ENCODE measurements at regions not wholly inside any gene's neighbourhood (a gene's known extent, or its start where the extent isn't known, plus 50 kb on each side); places are given as distances from the start of the nearest gene placed in this dataset.

GRCh38 chr1:78415165-78415564 is 75.6 kb upstream of the PTGFR start:
- DNase-seq (ENCODE audit: low read depth in 4 of 4, low spot score in 3 of 4) = no peak

- DNase-seq (ENCODE audit: low read depth in 4 of 4, low spot score in 3 of 4) = no peak
These were observed 71.5 kb upstream of the PTGFR start for GRCh38 chr1:78419309-78419708.

GRCh38 chr1:78420181-78420580 is 70.6 kb upstream of the PTGFR start:
- DNase-seq (ENCODE audit: low read depth in 4 of 4, low spot score in 3 of 4) = no peak

- no peak for DNase-seq (ENCODE audit: low read depth in 4 of 4, low spot score in 3 of 4)
These were observed 70.1 kb upstream of the PTGFR start for GRCh38 chr1:78420688-78421087.

GRCh38 chr1:78424720-78425119 is 66.1 kb upstream of the PTGFR start:
- DNase-seq (ENCODE audit: low read depth in 4 of 4, low spot score in 3 of 4) = no peak

GRCh38 chr1:78426408-78426807 is 64.4 kb upstream of the PTGFR start:
- no peak for DNase-seq (ENCODE audit: low read depth in 4 of 4, low spot score in 3 of 4)

GRCh38 chr1:78427506-78427905 is 63.3 kb upstream of the PTGFR start:
- no peak for DNase-seq (ENCODE audit: low read depth in 4 of 4, low spot score in 3 of 4)

GRCh38 chr1:78432016-78432415 is 58.8 kb upstream of the PTGFR start:
- no peak for DNase-seq (ENCODE audit: low read depth in 4 of 4, low spot score in 3 of 4)

GRCh38 chr1:78434351-78434750 is 56.4 kb upstream of the PTGFR start:
- DNase-seq (ENCODE audit: low read depth in 4 of 4, low spot score in 3 of 4) = no peak

- no peak for DNase-seq (ENCODE audit: low read depth in 4 of 4, low spot score in 3 of 4)
These were observed 53.8 kb upstream of the PTGFR start for GRCh38 chr1:78436961-78437360.

GRCh38 chr1:78437396-78437795 is 53.4 kb upstream of the PTGFR start:
- DNase-seq (ENCODE audit: low read depth in 4 of 4, low spot score in 3 of 4) = no peak

- no peak for DNase-seq (ENCODE audit: low read depth in 4 of 4, low spot score in 3 of 4)
These were observed 52.8 kb upstream of the PTGFR start for GRCh38 chr1:78437941-78438340.

- no peak for DNase-seq (ENCODE audit: low read depth in 4 of 4, low spot score in 3 of 4)
These were observed 50.4 kb upstream of the PTGFR start for GRCh38 chr1:78440381-78440793.
